ENCODE measurements at regions not wholly inside any gene's neighbourhood (a gene's known extent, or its start where the extent isn't known, plus 50 kb on each side); places are given as distances from the start of the nearest gene placed in this dataset.

DNA sequence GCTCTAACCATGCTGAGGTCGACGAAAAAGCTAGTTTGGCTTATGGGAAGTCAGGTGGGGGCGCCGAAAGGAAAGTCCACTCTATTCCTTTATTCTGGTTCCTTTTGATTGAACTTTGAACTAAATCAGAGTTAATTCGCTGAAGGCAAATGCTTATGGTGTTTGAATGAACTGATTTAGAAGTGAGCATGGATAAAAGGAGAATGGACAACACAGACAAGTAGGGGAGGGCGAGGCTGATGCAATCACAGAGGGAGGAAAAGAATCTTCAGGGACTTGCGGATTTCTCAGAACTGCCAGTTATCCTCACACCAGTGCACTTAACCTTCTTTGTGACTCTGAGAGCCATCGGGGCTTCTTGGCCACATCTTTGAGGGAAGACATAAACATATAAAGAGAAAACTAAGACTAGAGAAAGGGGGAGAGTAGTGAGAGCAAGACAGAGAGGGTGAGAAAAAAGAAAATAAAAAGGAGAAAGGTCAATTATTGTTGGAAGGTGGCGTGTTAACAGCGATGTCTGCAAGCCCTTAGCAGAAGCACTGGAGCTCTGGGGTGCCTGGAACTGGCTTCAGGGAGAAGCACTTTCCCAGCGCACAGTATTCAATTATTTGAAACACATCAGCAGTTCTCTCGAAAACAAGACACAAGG lies 59.2 kb downstream of the PABIR2 start:
- Histone ChIP-seq H3K9me3 (no peaks in the 10 kb centered on the region), H3K4me3 (no peak overlapping the region), H3K27me3 (no peaks in the 10 kb centered on the region), H3K36me3 (no peaks in the 10 kb centered on the region), H3K4me1 (ENCODE audit: insufficient read depth) (peaks cover 9% of the 10 kb centered on the region), H3K27ac (no peak overlapping the region)
- no peak for DNase-seq
- 60 to 75% (median 66%) methylated on average over 12 of the region's 12 CpGs for WGBS, 3 donors
- intact Hi-C loops (cut with DNase I): no loop called here
- TF ChIP-seq EP300 (IDR thresholded peaks at IDR 0.05) (no peak), CTCF (IDR thresholded peaks at IDR 0.05) (no peak), POLR2A (IDR thresholded peaks at IDR 0.05) (no peak)

- H3K27ac ChIP-seq: no peak overlapping the region
- H3K9me3 ChIP-seq: no peaks in the 10 kb centered on the region
- peaks cover 9% of the 10 kb centered on the region for H3K4me1 ChIP-seq (ENCODE audit: insufficient read depth)
- H3K27me3 ChIP-seq: no peaks in the 10 kb centered on the region
- peak in 1 of 5 donors; percentile 24 for DNase-seq
- no peak overlapping the region for H3K4me3 ChIP-seq
- 45 to 57% (median 47%) methylated on average over 6 of the region's 6 CpGs for WGBS, 3 donors
- no peaks in the 10 kb centered on the region for H3K36me3 ChIP-seq
- TF ChIP-seq POLR2A (IDR thresholded peaks at IDR 0.05) (no peak), CTCF (IDR thresholded peaks at IDR 0.05) (no peak), EP300 (IDR thresholded peaks at IDR 0.05) (no peak)
- intact Hi-C loops (cut with DNase I): no loop called here
These were observed 59.9 kb downstream of the PABIR2 start for GRCh38 chrX:134737061-134737460.

GRCh38 chrX:134736356-134736755 lies 60.6 kb downstream of the PABIR2 start:
- intact Hi-C loops (cut with DNase I): no loop called here
- Histone ChIP-seq H3K27me3 (no peaks in the 10 kb centered on the region), H3K9me3 (no peaks in the 10 kb centered on the region), H3K36me3 (no peaks in the 10 kb centered on the region), H3K4me3 (no peak overlapping the region), H3K27ac (no peak overlapping the region), H3K4me1 (ENCODE audit: insufficient read depth) (peaks cover 9% of the 10 kb centered on the region)
- peak in 1 of 5 donors; percentile 41 for DNase-seq
- TF ChIP-seq EP300 (IDR thresholded peaks at IDR 0.05) (no peak), CTCF (IDR thresholded peaks at IDR 0.05) (no peak), POLR2A (IDR thresholded peaks at IDR 0.05) (no peak)
- 59 to 64% (median 62%) methylated on average over 7 of the region's 7 CpGs for WGBS, 3 donors

DNA sequence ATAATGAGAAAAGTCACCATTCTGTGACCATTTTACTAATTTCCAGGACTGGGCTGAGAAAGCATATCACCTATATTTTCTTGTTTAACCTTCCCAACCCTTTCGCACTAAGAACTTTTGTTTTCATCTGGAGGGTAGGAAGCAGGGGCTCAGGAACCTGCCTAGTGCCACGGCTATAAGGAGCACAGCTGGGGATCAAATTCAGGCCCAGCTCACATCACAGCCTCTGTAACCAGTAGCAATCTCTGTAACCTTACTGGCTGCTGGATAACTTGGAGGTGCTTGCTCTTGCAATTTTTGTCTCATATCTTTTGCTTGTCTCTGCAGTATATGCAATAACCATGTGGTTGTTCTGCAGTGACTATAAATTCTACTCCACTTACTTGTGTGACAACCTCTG lies 62.0 kb downstream of the PABIR2 start:
- TF ChIP-seq POLR2A (IDR thresholded peaks at IDR 0.05) (no peak), EP300 (IDR thresholded peaks at IDR 0.05) (no peak), CTCF (IDR thresholded peaks at IDR 0.05) (no peak)
- Histone ChIP-seq H3K36me3 (no peaks in the 10 kb centered on the region), H3K9me3 (no peaks in the 10 kb centered on the region), H3K27ac (no peak overlapping the region), H3K4me3 (no peak overlapping the region), H3K27me3 (no peaks in the 10 kb centered on the region), H3K4me1 (ENCODE audit: insufficient read depth) (peaks cover 9% of the 10 kb centered on the region)
- intact Hi-C loops (cut with DNase I): no loop called here
- no peak for DNase-seq
- 41 to 47% (median 44%) methylated on average over 2 of the region's 2 CpGs for WGBS, 3 donors
